Activated naive CD4-positive, alpha-beta T cell treated with Interleukin-2 at 50 U/mL for 16 hours (primary cell): ENCODE measurements at regions not wholly inside any gene's neighbourhood (a gene's known extent, or its start where the extent isn't known, plus 50 kb on each side); places are given as distances from the start of the nearest gene placed in this dataset.

ENCODE experiments used
- DNase-seq: peaks from one replicate; pipeline ENCODE4 v3.0.0-alpha.2; 2020

- DNase-seq = no peak
Observed at GRCh38 chr22:48905206-48905975, 922.3 kb downstream of the BRD1 start.

- DNase-seq = no peak
Observed at GRCh38 chr22:48902983-48903650, 924.6 kb downstream of the BRD1 start.

GRCh38 chr22:48902001-48902869 lies 925.4 kb downstream of the BRD1 start:
- DNase-seq = no peak

DNA sequence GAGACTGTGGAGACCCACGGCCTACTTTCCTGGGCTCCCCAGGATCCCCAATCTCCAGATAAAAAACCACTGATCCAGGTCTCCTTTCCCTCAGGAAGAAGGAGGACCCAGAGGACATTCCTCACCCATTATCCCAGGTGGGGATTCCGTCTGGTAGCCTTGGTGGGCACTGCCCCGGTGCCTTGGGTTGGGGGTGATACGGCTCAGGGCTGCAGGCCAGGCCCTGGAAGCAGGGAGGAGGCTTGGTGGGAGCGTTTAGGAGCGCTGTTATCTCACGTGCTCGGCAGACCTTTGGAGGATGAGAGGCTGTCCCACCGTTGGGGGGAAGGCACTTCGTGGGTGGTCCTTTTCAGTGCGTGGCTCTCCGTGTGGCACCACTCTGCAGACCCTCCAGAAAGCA lies 926.3 kb downstream of the BRD1 start:
- no peak for DNase-seq

GRCh38 chr22:48900626-48901025 lies 927.0 kb downstream of the BRD1 start:
- DNase-seq = no peak

DNA sequence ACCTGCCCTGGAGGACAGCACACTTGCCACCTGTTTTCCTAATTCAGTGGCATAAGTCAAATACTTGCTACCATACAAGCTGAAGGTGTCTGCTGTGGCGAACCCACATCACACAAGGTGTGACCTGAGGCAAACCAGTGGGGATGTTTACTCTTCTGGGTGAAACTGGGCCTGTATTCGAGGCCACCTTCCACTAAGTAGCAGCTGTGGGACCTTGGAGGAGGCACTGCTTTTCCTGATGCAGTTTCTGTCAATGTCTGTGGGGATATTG lies 927.4 kb downstream of the BRD1 start:
- no peak for DNase-seq

GRCh38 chr22:48899523-48900326 lies 927.9 kb downstream of the BRD1 start:
- DNase-seq = no peak

DNA sequence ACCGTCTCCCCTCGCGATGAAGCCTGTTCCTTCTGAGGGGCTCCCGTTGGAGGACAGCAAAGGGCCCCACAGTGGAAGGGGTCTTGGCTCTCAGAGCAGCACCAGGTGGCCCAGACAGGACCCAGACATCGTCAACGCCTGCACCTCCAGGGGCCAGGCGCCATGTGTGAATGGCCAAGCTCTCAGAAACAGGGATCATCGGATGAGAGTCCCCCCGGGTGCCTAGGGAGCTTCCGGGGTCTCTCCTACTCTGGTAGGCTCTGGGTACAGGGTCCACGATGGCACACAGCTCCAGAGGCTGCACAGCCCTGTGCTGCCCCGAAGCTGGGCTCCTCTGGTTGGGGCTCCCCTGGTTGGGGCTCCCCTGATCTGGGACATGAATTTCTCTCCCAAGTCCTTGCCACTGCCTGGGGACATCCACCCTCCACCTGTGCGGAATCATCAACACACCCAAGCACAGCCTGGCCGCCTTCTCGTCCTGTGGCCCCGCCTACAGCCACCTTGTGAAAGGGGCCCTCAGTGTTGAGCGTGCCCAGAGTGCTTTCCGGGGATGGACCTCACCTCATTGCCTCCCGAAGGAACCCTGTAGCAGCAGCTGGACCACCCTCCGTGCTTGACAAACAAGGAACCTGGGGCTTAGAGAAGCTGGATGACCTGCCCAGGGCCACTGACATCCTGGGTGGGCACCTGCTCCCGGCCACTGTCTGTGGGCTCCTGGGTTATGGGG lies 929.0 kb downstream of the BRD1 start:
- no peak for DNase-seq

GRCh38 chr22:48897645-48898370 lies 929.9 kb downstream of the BRD1 start:
- DNase-seq = no peak

DNA sequence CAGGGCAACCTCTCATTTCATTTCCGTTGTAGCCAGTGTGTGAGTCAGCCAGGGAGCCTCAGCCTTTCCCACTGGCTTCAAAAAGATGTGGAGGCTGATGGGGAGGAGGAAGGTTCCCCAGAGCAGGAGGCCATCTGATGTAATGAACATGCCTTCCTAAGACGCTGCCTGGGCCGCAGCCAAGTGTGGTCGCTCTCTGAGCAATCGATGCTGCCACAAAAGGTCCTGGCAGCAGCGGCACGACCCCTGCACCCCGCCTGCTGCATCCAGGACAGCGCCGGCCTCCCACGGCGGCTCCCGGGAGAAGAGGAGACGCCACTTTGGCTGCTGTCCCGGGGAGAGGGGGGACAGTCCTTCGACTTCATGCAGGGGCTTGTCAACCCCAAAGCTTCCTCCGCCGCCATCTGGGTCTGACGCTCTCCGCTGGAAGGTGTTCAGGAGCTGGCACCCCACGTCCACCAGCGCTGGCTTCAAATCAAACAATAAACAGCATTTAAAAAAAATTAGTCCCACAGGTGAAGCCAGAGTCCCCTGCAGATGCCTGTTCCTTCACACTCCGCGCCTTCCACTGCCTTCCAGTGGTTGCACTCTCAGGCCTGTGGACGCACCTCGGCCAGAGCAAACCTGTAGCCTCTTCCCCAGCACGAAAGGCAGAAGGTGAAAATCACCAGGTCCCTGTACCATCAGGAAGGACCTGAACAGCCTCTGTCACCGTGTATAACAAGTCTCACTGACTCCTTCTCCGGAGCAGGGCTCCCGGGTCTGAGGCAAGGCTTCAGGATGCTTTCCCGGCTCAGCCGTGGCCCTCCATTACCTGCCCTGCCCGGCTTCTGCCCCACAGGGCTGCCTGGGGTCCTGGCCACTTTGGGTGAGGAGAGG lies 930.7 kb downstream of the BRD1 start:
- DNase-seq = no peak

DNA sequence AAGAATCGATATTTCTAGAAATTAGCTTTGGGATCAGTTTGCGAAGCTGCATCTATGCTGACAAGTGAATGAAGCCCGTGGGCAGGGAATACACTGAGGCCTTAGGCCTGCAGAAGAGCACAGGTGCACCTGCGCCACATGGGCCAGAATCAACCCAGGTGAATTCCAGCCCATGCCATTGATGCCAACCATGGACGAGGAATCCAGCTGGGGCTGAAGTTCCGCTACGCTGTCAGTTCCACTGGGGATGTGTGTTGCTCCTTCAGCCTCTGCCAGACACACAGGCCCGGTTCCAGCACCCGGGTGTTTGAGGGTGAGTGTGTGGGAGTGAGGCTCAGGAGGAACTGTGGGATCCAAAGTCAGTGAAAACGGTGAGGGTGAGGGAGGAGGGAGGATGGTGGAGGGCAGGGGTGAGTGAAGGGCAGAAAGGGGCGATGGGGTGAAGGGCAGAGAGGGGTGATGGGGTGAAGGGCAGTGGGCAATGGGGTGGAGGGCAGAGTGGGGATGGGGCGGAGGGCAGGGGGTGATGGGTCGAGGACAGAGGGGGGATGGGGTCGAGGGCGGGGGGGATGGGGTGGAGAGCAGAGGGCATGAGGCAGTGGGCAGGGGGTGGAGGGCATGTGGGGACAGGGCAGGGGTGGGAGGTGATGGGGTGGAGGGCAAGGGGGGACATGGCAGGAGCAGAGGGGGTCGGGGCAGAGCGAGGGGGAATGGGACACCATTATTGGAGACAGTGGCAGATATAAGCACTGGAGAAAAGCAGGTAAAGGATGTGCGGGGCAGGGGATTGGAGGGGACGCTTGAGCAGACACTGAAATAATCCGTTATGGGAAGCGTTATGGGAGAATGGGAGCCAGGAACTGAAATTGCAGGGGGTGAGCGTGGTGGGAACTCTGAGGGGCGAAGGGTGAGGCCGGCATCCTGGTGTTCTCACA lies 931.6 kb downstream of the BRD1 start:
- DNase-seq = no peak

- DNase-seq = no peak
Observed at GRCh38 chr22:48895336-48895735, 932.3 kb downstream of the BRD1 start.

DNA sequence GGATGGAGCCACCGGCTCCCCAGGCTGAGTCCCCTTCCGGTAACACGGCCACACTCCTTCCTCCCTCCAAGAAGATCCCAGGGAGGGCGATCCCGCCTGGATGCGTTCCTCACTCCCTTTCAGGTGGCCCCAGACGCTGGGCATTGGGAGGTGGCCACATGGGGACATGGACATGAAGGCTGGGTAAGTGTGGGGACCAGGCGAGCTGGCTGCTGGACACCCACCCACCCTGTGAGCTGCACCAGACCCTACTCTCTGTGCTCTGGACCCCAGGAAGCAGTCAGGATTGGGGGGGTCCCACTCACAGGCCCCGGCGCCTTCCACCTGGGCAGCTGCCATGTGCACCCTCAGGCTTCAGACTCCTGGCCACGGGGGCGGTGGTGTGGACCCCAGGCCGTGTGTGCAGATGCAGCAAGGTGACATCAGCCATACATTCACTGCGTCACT lies 932.8 kb downstream of the BRD1 start:
- no peak for DNase-seq

DNA sequence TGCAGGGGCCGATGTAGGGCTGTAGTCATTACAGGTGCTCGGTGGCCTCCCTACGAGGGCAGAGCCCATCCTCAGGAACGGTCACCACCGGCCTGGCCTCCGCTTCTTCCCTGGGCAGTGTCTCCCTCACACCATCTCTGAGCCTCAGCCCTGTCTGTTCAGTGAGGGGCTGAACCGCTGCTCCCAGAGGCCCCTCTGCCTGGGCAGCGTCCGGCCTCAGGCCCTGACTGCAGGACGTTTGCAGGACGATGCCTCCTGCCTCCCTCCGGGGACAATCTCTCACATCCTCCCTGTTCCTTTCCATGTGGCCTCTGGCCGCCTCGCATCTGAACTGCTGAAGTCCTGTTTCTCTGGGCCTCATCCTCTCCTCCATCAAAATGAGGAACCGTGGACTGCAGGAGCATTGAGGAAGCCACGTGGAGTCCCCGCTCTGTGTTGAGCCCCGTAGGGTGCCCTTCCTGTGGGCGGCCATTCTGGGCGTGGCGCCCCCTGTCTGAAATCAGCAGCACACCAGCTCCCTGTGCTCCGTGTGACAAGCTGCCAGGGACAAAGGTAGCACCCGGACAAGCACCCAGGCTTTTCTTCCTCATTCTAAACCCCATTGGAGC lies 933.5 kb downstream of the BRD1 start:
- no peak for DNase-seq

GRCh38 chr22:48893288-48894063 lies 934.2 kb downstream of the BRD1 start:
- DNase-seq = no peak

- DNase-seq = no peak
Observed at GRCh38 chr22:48892578-48893287, 934.9 kb downstream of the BRD1 start.
